GM18868 (cell line): ENCODE measurements at regions not wholly inside any gene's neighbourhood (a gene's known extent, or its start where the extent isn't known, plus 50 kb on each side); places are given as distances from the start of the nearest gene placed in this dataset.

ENCODE experiments used
- ATAC-seq: cut with Tn5 transposase; IDR thresholded peaks from one replicate; pipeline ENCODE4 v1.9.1; 2021; ENCODE audit warnings: mild to moderate bottlenecking, moderate library complexity; ENCODE audit not compliant: unreplicated experiment

DNA sequence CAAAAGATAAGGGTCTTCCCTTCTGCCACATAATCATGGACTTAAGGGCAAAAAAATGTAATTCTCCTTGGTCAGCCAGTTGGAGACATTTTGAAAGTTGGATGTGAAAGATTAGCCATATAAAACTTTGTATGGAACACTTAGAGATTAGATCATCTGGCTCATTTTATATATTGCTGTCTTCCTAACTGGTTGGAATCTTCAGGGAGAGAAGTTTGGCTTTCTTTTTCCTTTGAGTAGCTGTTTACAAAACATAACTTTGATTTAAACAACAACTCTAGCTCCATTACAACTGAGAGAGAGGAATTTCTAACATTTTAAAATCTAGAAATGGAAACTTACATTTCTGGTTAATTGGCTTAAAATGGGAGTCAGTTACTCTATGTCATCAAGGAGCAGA lies 132.7 kb downstream of the RDH14 start:
- ATAC-seq, result no peak

GRCh38 chr2:18426174-18426573 lies 134.3 kb downstream of the RDH14 start:
- ATAC-seq, result no peak

DNA sequence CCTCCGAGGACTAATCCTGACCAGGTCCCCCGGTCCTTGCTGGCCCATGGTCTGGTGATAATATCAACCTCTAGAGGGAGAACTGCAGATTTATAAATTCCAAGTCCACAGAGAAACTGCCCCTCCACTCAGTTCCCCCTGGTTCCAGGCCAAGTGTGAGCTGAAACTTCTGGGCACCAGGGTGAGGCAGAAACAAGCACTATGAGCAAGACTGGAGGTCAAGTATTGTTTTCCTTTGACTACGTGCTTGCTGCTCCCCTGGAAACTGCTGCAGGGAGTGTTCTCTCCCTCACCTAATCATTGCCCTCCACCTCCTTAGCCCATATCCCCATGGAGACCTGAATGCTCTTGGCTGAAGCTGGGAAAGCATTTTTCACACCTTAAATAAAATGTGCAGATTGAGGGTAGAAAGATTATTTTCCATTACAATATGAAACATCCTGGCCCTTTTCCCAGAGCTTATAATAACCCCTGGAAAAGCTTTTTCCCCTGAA lies 135.2 kb downstream of the RDH14 start:
- no peak for ATAC-seq

- no peak for ATAC-seq
These were observed 136.8 kb downstream of the RDH14 start for GRCh38 chr2:18423636-18424035.

- ATAC-seq, result no peak
These were observed 137.9 kb downstream of the RDH14 start for GRCh38 chr2:18422432-18423165.

DNA sequence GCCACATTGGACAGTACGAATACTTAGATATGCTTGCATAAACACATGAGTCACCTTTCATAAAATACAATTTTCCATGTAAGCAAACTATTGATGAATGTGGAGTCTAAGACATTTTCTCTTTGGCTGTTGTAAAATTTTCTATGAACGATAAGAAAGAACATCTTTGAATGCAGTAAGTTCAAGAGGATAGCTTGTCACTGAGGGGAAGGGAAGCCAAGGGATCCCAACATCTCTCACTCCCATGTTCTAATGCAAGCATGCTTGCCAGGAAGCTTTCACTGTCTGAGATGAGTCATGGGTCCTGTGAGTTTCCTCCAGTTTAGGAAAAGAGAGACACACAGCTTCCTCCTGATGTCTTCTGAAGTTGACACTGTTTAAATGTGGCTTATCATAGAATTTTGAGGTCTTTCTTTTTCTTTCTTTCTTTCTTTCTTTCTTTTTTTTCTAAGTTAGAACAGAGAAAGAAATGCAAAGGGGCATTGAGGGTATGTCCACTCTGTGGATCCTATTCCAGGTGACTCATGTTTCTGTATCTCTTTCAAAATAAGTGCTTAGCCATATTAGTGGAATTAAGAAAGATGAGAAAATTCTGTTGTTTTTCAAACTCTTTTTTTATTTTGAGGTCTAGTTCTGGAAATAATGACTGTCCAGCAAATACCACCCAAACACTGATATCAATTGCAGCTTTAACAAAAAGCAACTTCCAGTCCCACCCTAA lies 146.6 kb downstream of the RDH14 start:
- ATAC-seq, result no peak

- ATAC-seq, result no peak
These were observed 147.3 kb downstream of the RDH14 start for GRCh38 chr2:18412980-18413675.

DNA sequence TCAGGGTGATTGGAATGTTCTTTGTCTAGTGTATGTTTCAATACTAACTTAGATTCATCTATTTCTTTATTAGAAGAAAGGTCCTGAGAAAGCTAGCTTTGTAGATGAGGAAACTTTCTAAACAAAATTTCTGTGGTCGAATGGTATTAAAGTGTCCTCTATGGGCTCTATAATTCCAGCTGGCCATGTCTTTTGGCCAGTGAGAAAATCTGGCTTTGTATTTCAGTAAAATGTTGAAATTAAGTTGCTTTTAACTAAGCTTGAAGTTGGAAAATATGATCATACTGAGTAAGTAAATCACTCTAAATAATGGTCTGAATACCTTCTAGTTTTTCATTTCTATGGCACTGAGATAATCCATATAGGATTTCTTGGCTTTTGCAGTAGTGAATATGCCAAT lies 148.8 kb downstream of the RDH14 start:
- no peak for ATAC-seq

- no peak for ATAC-seq
These were observed 149.9 kb downstream of the RDH14 start for GRCh38 chr2:18410543-18410942.

DNA sequence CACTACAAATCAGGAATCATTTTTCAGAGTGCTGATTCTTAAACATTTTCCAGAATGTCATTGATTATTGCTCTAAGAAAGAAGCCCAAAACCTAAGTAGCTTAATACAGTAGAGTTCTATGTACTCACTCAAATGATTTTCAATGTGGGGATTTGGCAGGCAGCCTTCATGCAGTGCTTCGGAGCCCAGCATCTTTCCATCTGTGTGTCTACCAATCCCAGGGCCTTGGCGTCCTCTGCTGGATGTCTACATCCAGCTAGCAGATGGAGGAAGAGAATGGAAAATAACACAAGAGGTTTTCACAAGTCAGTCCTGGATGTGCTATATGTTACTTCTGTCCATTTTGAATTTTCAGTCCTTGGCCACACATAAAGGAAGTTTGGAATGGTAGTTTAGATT lies 151.8 kb downstream of the RDH14 start:
- no peak for ATAC-seq

DNA sequence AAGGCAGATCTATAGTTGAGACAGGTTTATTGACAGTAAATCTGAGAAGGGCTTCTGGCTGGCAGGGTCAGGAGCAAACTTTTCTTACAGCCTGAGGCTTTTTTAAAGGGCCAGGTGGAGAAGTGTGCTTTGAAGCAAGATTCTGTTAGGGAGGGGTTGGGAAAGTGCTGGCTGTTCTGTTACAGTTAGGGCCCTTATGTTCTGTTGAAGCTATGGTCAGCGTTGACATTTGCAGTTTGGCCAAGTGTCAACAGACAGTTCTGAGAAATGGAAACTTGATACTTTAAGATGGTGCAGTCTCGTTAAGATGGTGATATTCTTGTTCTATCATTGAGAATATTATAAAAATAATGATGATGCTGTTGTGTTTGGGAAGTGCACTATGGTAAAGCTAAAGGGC lies 154.2 kb downstream of the RDH14 start:
- no peak for ATAC-seq

GRCh38 chr2:18404708-18405107 lies 155.7 kb downstream of the RDH14 start:
- ATAC-seq, result peak; percentile 57

DNA sequence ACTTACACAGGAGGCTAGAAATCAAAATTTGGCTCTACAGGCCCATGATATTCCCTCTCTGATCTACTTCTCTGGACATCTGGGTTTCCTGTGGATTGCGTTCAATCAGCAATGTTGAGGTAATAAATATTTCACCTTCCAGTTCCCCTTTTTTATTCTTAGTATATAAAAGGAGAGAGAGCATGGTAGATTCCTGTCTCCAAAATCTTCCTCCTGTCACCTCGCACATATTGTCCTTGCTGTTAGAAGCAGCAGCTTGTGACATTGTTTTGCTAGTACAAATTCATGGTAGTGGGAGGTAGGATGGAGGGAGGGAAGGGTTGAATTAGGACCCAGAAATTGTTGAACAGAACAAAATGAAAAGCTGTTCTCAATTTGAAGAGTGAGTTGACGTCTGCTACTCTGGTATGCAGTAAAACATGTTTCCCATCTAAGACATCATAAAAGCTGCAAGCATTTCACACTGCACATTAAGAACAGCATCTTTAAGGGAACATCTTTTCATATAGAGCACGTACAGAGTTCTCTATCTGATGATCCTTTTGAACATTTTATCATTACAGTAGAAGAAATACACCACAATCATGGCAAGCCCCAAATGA lies 156.4 kb downstream of the RDH14 start:
- ATAC-seq, result no peak

DNA sequence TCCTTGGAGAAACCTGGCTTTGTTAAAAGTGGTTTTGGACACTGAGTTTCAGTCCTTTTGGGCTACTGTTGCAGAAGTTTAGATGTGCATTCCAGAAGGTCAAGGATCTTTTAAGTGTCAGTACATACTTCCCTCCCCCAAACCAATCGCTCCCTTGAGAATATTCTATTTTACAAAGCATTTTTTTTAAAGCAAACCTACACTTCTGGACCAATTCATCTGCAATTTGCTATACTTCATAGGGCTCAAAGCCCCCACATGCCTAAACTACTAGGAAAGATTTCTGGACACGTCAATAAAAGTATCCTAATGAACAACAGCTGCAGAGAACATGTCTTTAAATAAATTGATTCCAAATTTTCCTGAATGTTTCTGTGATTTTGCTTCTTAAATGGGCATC lies 157.6 kb downstream of the RDH14 start:
- no peak for ATAC-seq

DNA sequence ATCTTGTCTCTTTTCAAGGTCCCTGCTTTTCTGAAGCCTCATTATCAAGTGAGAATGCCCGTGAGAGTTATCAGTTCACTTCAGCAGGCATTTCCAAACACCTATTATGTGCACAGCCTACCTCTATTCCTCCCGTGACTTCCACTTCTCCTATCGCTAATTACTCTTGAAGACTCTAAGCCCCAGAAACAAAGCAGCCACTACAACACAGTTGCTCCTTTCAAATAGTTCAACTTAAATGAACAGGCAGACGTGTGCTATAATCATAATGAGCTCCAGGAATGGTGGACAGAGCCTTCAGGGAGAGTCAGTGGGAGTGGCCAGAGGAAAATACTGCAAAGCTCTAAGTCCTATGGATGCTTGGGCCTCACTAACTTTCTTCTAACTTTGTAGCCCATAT lies 159.0 kb downstream of the RDH14 start:
- no peak for ATAC-seq

DNA sequence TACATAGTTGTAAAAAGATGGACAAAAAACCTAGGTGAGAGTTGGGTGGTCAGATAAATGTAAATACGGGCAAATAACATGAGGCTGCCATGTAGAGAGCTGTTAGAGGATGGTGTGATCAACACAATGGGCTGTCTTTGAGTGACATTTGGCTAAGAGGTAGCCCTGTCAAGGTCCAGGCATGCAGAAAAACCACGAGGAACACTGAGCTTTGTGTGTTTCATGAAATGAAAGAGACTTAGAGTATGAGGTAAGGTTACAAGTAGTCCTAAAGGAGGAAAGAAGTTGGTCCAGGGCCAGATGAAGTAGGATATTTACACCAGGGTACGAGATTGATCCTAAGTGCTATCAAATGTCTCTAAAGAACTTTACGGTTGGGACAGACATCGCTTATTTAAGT lies 160.9 kb downstream of the RDH14 start:
- no peak for ATAC-seq

DNA sequence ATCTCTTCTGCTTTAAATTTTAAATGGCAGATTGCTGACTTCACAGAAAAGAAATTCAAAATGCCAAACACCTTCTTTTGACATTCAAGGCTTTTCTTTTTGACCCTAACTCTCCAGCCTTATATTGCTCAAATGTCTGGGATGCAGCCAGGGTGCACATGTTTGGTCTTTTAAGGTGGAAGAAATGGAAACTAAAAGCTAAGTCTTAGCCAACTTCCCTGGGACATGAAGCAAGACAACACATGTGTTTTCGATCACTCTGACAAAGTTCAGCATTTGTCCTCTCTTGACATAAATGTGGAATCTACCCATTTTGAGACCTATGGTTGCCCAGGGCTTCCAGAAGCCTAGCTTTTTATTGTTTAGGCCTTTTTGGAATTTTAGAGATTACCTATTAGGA lies 161.6 kb downstream of the RDH14 start:
- ATAC-seq, result no peak

DNA sequence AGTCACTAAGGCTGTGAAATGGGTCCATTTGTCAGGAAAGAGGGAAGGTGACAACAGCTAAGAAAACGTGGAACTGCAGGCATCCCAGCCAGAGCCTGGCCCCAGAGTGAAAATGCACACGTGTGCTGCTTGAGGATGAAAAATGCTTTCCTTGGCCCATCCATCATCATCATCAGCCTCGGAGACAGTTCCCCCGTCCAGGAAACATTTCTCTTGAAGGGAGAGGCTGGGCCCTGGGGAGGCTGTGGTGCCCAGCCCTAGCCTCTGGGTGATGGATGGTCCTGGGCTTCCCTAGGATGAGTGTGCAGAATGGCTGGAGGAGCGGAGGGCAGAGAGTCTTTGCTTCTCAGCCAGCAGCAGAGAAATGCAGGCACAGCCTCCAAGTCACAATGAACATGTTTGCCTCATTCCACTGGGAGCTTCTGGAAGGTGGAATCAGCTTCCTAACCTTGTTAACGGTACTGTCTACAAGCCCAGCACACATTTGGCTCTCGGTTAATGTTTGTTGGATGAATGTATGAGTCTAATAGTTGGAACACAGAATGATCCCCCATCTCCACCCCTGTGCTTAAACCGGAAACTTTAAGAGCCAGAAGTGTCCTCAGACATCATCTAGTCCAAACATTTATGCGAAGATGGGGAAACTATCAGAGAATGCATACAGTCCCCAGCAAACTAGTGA lies 164.0 kb downstream of the RDH14 start:
- no peak for ATAC-seq

- no peak for ATAC-seq
These were observed 164.9 kb downstream of the RDH14 start for GRCh38 chr2:18395555-18395954.

DNA sequence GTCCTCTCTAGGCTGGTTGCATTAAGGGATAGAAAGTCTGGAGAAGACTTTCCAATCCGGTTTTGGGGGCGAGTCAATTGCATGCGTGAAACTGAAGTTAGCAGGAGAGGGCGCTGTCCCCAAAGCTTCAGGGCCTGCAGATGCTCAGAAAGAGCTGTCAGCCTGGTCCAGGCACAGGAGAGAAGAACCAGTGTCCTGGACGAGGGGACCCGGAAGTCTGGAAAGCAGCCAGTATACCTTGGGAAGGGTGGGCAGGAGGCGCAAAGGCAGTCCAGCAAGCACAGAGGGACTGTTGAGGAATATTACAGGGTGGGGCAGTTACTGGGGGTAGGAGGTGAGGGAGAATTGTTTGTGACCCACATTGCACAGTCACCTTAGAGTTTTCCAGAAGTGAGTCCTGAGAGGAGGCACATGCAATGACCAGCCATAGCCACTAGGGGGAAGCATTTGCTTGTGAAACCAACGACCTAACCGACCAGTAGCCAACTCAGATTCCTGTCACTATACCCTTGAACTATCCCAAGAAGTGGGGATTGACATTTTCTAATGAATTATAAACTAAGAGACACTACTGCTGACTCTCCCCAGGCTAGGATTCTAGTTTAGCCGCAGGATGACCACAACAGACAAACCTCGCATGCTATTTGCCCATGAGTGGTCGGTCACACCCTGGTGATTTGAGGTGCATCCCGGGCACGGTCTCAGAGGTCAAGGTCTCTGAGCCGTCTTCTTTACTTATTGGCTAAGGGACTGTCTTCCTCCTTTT lies 172.8 kb downstream of the RDH14 start:
- ATAC-seq, result peak; percentile 94
